KOPT-K1 (cell line): ENCODE measurements at regions not wholly inside any gene's neighbourhood (a gene's known extent, or its start where the extent isn't known, plus 50 kb on each side); places are given as distances from the start of the nearest gene placed in this dataset.
"Not testable (repeated sequence)": the region's sequence is repeated elsewhere in the genome, so short reads cannot be mapped to it uniquely, and the experiment has no call there.

Experiments used
- H3K27ac ChIP-seq: fragments of 200-600 bp; sonication (generic); 2 replicates; pipeline ENCODE4 v1.5.1; 2016; ENCODE audit warnings: antibody characterized with exemption, mild to moderate bottlenecking, low read depth, low read length; ENCODE audit not compliant: poor library complexity, severe bottlenecking
- H3K36me3 ChIP-seq: fragments of 200-600 bp; sonication (generic); 2 replicates; pipeline ENCODE4 v1.5.1; 2017; ENCODE audit warnings: antibody characterized with exemption, mild to moderate bottlenecking, low read length, moderate library complexity; ENCODE audit not compliant: insufficient read depth
- H3K9me3 ChIP-seq: fragments of 200-600 bp; sonication (generic); 2 replicates; pipeline ENCODE4 v1.5.1; 2017; ENCODE audit warnings: antibody characterized with exemption, low read length, mild to moderate bottlenecking; ENCODE audit not compliant: insufficient read depth, poor library complexity, severe bottlenecking

GRCh38 chr21:28696844-28697410 is 295.8 kb downstream of the LTN1 start:
- H3K36me3 ChIP-seq = no peaks in the 10 kb centered on the region
- no peak overlapping the region for H3K27ac ChIP-seq
- no peaks in the 10 kb centered on the region for H3K9me3 ChIP-seq

GRCh38 chr21:28693476-28693875 is 299.2 kb downstream of the LTN1 start:
- Histone ChIP-seq H3K27ac (no peak overlapping the region), H3K36me3 (no peaks in the 10 kb centered on the region), H3K9me3 (no peaks in the 10 kb centered on the region)

- H3K9me3 ChIP-seq = no peaks in the 10 kb centered on the region
Measured at GRCh38 chr21:28690196-28690595, 302.5 kb downstream of the LTN1 start.

GRCh38 chr21:28688381-28688780 is 304.3 kb downstream of the LTN1 start:
- Histone ChIP-seq H3K9me3 (no peaks in the 10 kb centered on the region), H3K27ac (no peak overlapping the region), H3K36me3 (no peaks in the 10 kb centered on the region)

More at GRCh38 chr21:28690196-28690595, 302.5 kb downstream of the LTN1 start:
- Histone ChIP-seq H3K27ac (no peak overlapping the region), H3K36me3 (no peaks in the 10 kb centered on the region)

- H3K36me3 ChIP-seq = no peaks in the 10 kb centered on the region
- H3K27ac ChIP-seq = no peak overlapping the region
- H3K9me3 ChIP-seq = no peaks in the 10 kb centered on the region
Measured at GRCh38 chr21:28687586-28687985, 305.1 kb downstream of the LTN1 start.

GRCh38 chr21:28683982-28684752 is 308.5 kb downstream of the LTN1 start:
- Histone ChIP-seq H3K36me3 (no peaks in the 10 kb centered on the region), H3K27ac (no peak overlapping the region)

GRCh38 chr21:28682884-28683283 is 309.8 kb downstream of the LTN1 start:
- not testable (repeated sequence) for H3K9me3 ChIP-seq, H3K36me3 ChIP-seq, H3K27ac ChIP-seq

More at GRCh38 chr21:28683982-28684752, 308.5 kb downstream of the LTN1 start:
- no peaks in the 10 kb centered on the region for H3K9me3 ChIP-seq

GRCh38 chr21:28677096-28677495 is 315.6 kb downstream of the LTN1 start:
- not testable (repeated sequence) for H3K36me3 ChIP-seq, H3K9me3 ChIP-seq, H3K27ac ChIP-seq

- Histone ChIP-seq H3K27ac (no peak overlapping the region), H3K36me3 (no peaks in the 10 kb centered on the region), H3K9me3 (peaks cover 8% of the 10 kb centered on the region)
Measured at GRCh38 chr21:28675331-28676041, 317.2 kb downstream of the LTN1 start.

GRCh38 chr21:28674763-28675162 is 317.9 kb downstream of the LTN1 start:
- peaks cover 8% of the 10 kb centered on the region for H3K9me3 ChIP-seq
- no peaks in the 10 kb centered on the region for H3K36me3 ChIP-seq
- no peak overlapping the region for H3K27ac ChIP-seq

GRCh38 chr21:28671549-28672195 is 321.0 kb downstream of the LTN1 start:
- Histone ChIP-seq H3K36me3 (no peaks in the 10 kb centered on the region), H3K27ac (no peak overlapping the region), H3K9me3 (peaks cover 6% of the 10 kb centered on the region)

GRCh38 chr21:28669971-28670653 is 322.6 kb downstream of the LTN1 start:
- no peak overlapping the region for H3K27ac ChIP-seq
- no peaks in the 10 kb centered on the region for H3K36me3 ChIP-seq
- no peaks in the 10 kb centered on the region for H3K9me3 ChIP-seq

- Histone ChIP-seq H3K36me3 (no peaks in the 10 kb centered on the region), H3K27ac (no peak overlapping the region), H3K9me3 (no peaks in the 10 kb centered on the region)
Measured at GRCh38 chr21:28669321-28669720, 323.4 kb downstream of the LTN1 start.

GRCh38 chr21:28663754-28664153 is 328.9 kb downstream of the LTN1 start:
- no peak overlapping the region for H3K27ac ChIP-seq
- H3K36me3 ChIP-seq = no peaks in the 10 kb centered on the region
- no peaks in the 10 kb centered on the region for H3K9me3 ChIP-seq
